ENCODE measurements at regions not wholly inside any gene's neighbourhood (a gene's known extent, or its start where the extent isn't known, plus 50 kb on each side); places are given as distances from the start of the nearest gene placed in this dataset.

GRCh38 chr20:60389882-60390281, 431.7 kb downstream of the CDH26 start:
- no peak for DNase-seq

DNA sequence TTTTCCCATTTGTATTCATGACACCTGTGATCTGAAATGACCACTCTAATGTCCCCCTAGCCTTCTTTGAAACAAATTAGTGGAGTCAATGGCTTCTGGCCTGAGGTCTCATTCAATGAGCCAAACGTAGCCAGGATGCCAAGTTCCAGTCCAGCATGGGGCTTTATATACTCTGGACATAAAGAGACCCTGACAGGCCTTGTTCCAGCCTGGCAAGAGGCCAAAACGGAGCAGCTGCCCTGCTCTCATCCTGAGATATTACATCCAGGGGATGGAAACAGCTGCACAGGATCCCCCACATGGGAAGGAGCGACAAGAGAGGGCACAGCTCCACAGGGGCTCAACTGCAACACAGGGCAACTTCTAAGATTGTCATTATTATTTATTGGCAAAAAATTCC, 437.8 kb downstream of the CDH26 start:
- DNase-seq = no peak

DNA sequence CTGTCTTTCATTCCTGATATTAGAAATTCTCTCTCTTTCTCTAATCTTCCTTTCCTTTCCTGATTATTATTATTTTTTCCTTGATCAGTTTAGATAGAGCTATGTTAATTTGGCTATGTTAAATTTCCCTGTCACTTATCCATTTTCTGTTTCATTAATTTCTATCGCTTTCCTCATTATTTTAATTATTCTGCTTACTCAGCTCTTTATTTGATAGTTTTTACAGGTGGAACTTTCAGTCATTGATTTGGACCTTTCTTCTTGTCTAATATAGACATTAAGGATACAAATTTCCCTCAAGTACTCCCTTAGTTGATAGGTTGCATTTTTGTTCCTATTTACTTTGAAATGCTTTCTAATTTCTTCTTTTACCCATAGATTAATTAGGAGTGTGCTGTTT, 442.3 kb downstream of the CDH26 start:
- DNase-seq = no peak

DNA sequence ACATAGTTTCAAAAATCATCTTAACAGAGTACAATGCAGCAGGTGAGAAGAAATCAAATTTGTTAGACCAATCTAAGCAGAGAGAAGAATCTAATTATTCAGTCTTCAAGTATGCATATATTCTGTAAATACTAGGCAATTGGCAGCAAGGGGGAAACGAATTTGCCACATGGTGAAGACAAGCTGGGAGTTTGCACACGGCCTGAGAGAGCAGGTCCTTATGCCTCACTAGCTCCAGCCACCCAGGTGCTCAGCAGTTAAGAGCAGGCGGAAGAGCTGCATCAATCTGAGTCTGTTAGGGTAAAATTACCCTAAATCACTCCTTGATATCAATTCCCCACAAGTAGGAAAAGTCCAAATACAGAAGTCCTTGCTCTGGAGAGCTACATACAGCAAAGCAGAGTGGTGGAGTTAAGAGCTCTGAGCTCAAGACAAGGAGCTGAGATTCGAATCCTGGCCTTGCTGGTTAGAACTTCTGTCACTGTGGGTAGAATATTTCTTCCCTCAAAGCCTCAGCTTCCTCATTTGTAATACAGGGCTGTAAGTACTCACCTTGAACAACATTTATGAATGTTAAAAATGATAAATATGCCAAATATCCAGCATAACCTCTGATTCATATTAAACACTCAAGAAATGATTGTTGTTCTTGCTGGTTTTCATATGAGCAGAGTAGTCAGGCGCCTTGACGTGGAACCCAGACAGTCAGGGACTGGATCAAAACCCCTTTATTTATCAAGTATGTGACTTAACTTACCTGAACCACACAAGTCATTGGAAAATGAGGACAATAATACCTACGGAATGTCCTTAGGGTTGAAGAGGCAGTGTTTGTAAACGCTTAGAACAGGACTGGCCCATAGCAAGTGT, 444.2 kb downstream of the CDH26 start:
- no peak for DNase-seq

DNA sequence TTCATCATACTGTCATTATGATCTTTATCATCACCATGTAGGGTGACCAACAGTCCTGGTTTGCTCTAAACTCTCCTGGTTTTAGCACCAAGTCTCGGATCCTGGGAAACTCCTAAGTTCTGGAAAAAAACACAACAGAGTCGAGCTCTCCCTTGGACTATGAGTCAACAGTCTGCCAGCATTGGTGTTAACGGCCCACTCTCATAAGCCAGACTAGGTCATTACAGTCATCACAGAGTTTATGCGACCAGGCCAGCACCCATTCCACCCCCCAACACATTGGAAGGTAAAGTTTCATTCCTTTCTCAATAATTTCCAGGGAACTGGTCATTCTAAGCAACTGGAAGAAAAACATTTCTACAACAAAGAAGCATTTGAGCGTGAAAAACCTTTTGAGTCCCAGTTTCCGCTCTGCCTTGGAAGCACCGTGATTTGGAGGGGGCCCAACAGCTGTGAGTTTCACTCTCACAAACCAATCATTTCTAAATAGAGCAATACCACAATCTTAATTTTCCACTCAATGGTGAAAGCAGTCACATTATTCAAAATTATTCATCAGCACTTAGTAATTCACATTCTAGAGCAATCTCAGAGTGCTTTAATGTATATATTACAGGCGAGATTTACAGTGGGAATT, 445.0 kb downstream of the CDH26 start:
- DNase-seq = no peak

DNA sequence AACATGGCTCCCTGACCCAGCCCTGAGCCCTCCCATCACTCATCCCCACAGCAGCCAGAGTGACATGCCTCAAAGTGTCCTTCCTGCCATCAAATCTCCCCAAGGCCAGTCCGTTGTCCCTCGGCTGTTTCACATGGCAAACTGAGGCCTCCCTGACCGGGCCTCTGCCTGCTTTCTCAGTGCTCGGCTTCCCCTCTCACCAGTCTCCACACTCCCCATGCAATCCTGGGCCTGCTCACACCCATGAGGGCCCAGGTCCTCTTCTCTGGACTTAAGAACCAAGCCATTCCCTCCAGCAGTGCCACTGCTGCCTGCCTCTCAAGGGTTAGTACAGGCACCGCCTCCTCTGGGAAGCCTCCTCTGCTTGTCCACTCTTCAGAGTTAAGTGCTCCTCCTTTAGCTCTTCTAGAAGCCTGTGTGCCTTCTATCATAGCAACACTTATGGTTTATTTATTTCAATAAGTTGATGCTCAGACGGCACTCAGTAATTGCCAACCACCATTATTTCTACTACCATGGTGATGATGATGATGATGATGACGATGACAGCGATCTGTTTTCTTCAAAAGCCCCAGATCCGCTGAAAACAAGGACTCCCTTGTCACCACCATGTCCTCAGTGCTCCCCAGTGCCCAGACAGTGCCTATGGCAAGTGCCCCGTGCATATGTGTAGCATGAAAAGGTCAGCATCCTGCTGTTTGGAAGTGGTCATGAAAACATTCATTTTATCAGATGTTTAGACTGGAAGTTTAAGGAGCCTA, 449.0 kb downstream of the CDH26 start:
- no peak for DNase-seq

- no peak for DNase-seq
Measured at GRCh38 chr20:60407938-60408337, 449.7 kb downstream of the CDH26 start.

GRCh38 chr20:60408435-60408834, 450.2 kb downstream of the CDH26 start:
- DNase-seq = no peak

- no peak for DNase-seq
Measured at GRCh38 chr20:60410618-60411264, 452.5 kb downstream of the CDH26 start.

- no peak for DNase-seq
Measured at GRCh38 chr20:60411813-60412212, 453.6 kb downstream of the CDH26 start.

- DNase-seq = no peak
Measured at GRCh38 chr20:60420676-60421229, 462.5 kb downstream of the CDH26 start.

DNA sequence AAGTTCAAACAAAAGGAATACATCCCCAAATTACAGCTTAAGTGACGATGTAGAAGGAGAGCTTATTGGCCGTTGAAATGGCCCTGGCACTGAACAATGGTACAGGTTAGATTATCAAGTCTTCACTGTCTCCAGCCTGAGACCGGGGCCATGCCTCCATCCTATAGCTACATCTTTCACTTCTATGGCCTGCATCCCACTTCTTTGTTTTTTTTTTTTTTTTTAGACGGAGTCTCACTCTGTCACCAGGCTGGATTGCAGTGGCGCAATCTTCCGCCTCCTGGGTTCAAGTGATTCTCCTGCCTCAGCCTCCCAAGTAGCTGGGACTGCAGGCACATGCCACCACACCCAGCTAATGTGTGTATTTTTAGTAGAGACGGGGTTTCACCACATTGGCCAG, 464.6 kb downstream of the CDH26 start:
- DNase-seq = no peak

- DNase-seq = no peak
Measured at GRCh38 chr20:60424267-60424902, 466.2 kb downstream of the CDH26 start.

- DNase-seq = no peak
Measured at GRCh38 chr20:60427516-60427915, 469.3 kb downstream of the CDH26 start.

- DNase-seq = no peak
Measured at GRCh38 chr20:60428651-60429050, 470.4 kb downstream of the CDH26 start.

- no peak for DNase-seq
Measured at GRCh38 chr20:60430516-60431001, 472.3 kb downstream of the CDH26 start.

DNA sequence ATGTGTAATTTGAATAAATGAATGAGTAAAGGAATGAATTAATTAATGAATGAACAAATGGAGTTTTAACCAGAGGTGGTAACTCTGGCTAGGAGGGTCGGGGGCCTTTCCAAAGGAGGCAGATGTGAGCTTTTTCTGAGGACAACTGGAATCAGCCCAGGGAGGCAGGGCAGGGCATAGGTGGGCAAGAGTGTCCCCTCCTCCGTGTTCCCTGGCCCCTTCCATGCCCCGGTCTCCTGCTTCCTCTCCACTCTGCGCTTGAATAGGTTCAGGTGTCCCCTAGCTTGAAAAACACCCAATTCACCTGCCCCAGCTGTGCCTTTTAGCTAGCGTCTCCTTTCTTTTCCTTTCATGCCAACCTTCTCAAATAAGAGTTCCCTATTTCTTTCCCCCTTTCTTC, 473.1 kb downstream of the CDH26 start:
- DNase-seq = no peak

DNA sequence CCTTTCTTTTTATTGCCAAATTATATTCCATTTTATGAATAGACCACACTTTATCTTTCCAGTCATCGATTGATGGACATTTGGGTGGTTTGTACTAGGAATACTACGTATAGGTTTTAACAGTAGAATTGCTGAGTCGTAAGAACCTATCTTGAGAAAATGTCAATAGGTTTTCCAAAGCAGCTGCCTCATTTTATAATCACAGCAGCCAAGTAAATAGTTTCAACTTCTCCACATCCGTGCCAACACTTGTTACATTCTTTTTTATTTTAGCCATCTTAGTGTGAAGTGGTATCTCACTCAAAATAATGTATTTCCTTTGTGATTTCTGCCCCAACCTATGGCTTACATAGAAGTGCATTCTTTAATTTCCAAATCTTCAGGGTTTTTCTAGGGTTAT, 479.2 kb downstream of the CDH26 start:
- no peak for DNase-seq

GRCh38 chr20:60446267-60447111, 488.3 kb downstream of the CDH26 start:
- no peak for DNase-seq

DNA sequence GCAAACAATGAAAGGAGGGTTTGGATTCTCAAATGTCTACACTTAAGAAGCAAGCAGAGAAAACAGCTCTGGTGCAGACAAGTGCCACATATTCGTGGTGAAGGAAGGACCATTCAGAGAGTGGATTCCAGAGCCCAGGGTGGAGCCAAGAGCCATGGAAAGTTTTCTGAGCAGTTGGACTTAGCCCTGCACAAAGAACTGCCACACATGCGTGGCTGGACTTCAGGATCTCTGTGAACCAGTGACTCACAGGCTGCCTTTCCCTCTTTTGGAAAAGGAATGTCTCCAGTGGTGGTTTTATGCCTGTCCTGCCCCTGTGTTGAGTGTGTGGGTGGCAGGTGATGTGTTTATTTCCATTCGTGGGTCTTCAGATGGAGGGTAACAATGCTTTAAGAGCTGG, 489.5 kb downstream of the CDH26 start:
- DNase-seq = no peak
